H1 (cell line): ENCODE measurements at regions not wholly inside any gene's neighbourhood (a gene's known extent, or its start where the extent isn't known, plus 50 kb on each side); places are given as distances from the start of the nearest gene placed in this dataset.

Source experiments
- CTCF ChIA-PET: fragments of 300-600 bp; sonication (Branson Sonifier 250); formaldehyde crosslinking; loops from one replicate; lab custom pipeline; 2021; ENCODE audit not compliant: partially characterized antibody; lab: Charles Lee
- POLR2A ChIA-PET: fragments of 300-600 bp; sonication (Branson Sonifier 250); formaldehyde crosslinking; loops from one replicate; lab custom pipeline; 2021; ENCODE audit warnings: inconsistent platforms; ENCODE audit not compliant: partially characterized antibody; lab: Charles Lee
- DNase-seq, 2 experiments: peaks; one replicate each; pipeline versions ENCODE4 v3.0.0 to v3.0.0-alpha.2; 2010 to 2022; ENCODE audit warnings: low spot score in 2 of 2, low read depth in 1 of 2, mixed read lengths in 1 of 2
- FAIRE-seq: peaks from 2 replicates; lab custom pipeline; 2011; peaks lifted over from hg19 to GRCh38; lab: Jason Lieb, UNC
- H2AFZ ChIP-seq: 2 replicates; pipeline ENCODE4 v1.8.1; 2012; ENCODE audit warnings: low read length, inconsistent platforms
- H2AK5ac ChIP-seq: 2 replicates; pipeline ENCODE4 v1.6.1; 2013; ENCODE audit warnings: low read depth, low read length
- H2BK120ac ChIP-seq: replicated peaks from 2 replicates; pipeline ENCODE3; 2013; ENCODE audit warnings: low read depth, low read length, inconsistent platforms
- H2BK12ac ChIP-seq: 2 replicates; pipeline ENCODE4 v1.6.1; 2013; ENCODE audit warnings: low read depth, low read length
- H2BK15ac ChIP-seq: 2 replicates; pipeline ENCODE4 v1.6.1; 2013; ENCODE audit warnings: low read length
- H2BK20ac ChIP-seq: 2 replicates; pipeline ENCODE4 v1.6.1; 2013; ENCODE audit warnings: low read length
- H2BK5ac ChIP-seq: 2 replicates; pipeline ENCODE4 v1.6.1; 2013; ENCODE audit warnings: low read depth, low read length
- H3K14ac ChIP-seq: 2 replicates; pipeline ENCODE4 v1.6.1; 2013; ENCODE audit warnings: inconsistent platforms; ENCODE audit not compliant: insufficient read length
- H3K18ac ChIP-seq: 2 replicates; pipeline ENCODE4 v1.6.1; 2013; ENCODE audit warnings: low read length; ENCODE audit errors: extremely low read depth
- H3K23ac ChIP-seq: 2 replicates; pipeline ENCODE4 v1.6.1; 2013; ENCODE audit warnings: inconsistent platforms; ENCODE audit not compliant: insufficient read length
- H3K23me2 ChIP-seq: 2 replicates; pipeline ENCODE4 v1.6.1; 2013; ENCODE audit warnings: low read depth, low read length
- H3K27ac ChIP-seq: 2 replicates; pipeline ENCODE4 v1.6.1; 2011; ENCODE audit warnings: low read depth, low read length, inconsistent platforms
- H3K27me3 ChIP-seq, 4 experiments: replicated peaks in 1 of 4; 1 replicate in 1 of 4; 2 replicates in 3 of 4; pipeline versions ENCODE4 v1.6.1 to v1.8.1; 2011 to 2013; ENCODE audit warnings: low read length in 3 of 4, mild to moderate bottlenecking in 3 of 4, inconsistent platforms in 2 of 4, mixed read lengths in 2 of 4, moderate library complexity in 1 of 4; ENCODE audit not compliant: control insufficient read depth in 3 of 4, insufficient read depth in 3 of 4; ENCODE audit errors: extremely low read depth in 1 of 4
- H3K36me3 ChIP-seq, 4 experiments: 2 replicates each; pipeline versions ENCODE4 v1.6.1 to v1.8.1; 2011 to 2013; ENCODE audit warnings: mild to moderate bottlenecking in 4 of 4, low read length in 3 of 4, moderate library complexity in 2 of 4, control low read depth in 1 of 4, inconsistent platforms in 1 of 4; ENCODE audit not compliant: insufficient read depth in 4 of 4, control insufficient read depth in 2 of 4
- H3K4ac ChIP-seq: replicated peaks from 2 replicates; pipeline ENCODE3; 2013; ENCODE audit warnings: low read length, low read depth, mixed read lengths, inconsistent platforms; ENCODE audit not compliant: insufficient read length
- H3K4me1 ChIP-seq, 4 experiments: replicated peaks in 1 of 4; 1 replicate in 1 of 4; 2 replicates in 3 of 4; pipeline versions ENCODE4 v1.6.1 to v1.8.1; 2011 to 2013; ENCODE audit warnings: low read length in 3 of 4, inconsistent platforms in 2 of 4, mixed read lengths in 1 of 4; ENCODE audit not compliant: insufficient read depth in 4 of 4, control insufficient read depth in 3 of 4
- H3K4me2 ChIP-seq, 2 experiments: 2 replicates each; pipeline versions ENCODE4 v1.6.1 to v1.8.1; 2011 to 2013; ENCODE audit warnings: low read depth in 2 of 2, low read length in 2 of 2, control low read depth in 1 of 2, inconsistent platforms in 1 of 2, mild to moderate bottlenecking in 1 of 2; ENCODE audit not compliant: insufficient read depth in 1 of 2
- H3K4me3 ChIP-seq, 4 experiments: fragments of 200-600, 300-600 bp in 1 of 4; sonication (generic), shearing (Covaris generic), sonication (Bioruptor Twin) in 1 of 4; 2 replicates each; pipeline versions ENCODE4 v1.5.1 to v1.8.1; 2011 to 2016; ENCODE audit warnings: low read length in 4 of 4, low read depth in 3 of 4, control low read depth in 2 of 4, inconsistent platforms in 2 of 4, mild to moderate bottlenecking in 2 of 4, mixed read lengths in 1 of 4, moderate library complexity in 1 of 4; ENCODE audit not compliant: insufficient read depth in 2 of 4; ENCODE audit errors: extremely low read depth in 1 of 4
- H3K56ac ChIP-seq: replicated peaks from 2 replicates; pipeline ENCODE3; 2013; ENCODE audit warnings: low read depth, mild to moderate bottlenecking, mixed read lengths, low read length, inconsistent platforms; ENCODE audit not compliant: insufficient read length
- H3K79me1 ChIP-seq: 2 replicates; pipeline ENCODE4 v1.6.1; 2013; ENCODE audit warnings: low read depth, low read length, control low read depth
- H3K79me2 ChIP-seq, 2 experiments: 2 replicates each; pipeline versions ENCODE4 v1.6.1 to v1.8.1; 2012 to 2013; ENCODE audit warnings: low read length in 2 of 2, mild to moderate bottlenecking in 2 of 2, inconsistent platforms in 1 of 2; ENCODE audit not compliant: insufficient read depth in 2 of 2, control insufficient read depth in 1 of 2
- H3K9ac ChIP-seq, 4 experiments: replicated peaks in 1 of 4; 1 replicate in 1 of 4; 2 replicates in 3 of 4; pipeline versions ENCODE4 v1.6.1 to v1.8.1; 2011 to 2013; ENCODE audit warnings: low read depth in 3 of 4, low read length in 3 of 4, control low read depth in 2 of 4, mild to moderate bottlenecking in 2 of 4, moderate library complexity in 2 of 4, inconsistent platforms in 1 of 4; ENCODE audit errors: extremely low read depth in 1 of 4
- H3K9me3 ChIP-seq, 2 experiments: 2 replicates each; pipeline versions ENCODE4 v1.6.1 to v1.8.1; 2012 to 2013; ENCODE audit warnings: mild to moderate bottlenecking in 2 of 2, moderate library complexity in 2 of 2, control low read depth in 1 of 2, inconsistent platforms in 1 of 2, low read depth in 1 of 2, low read length in 1 of 2, mixed read lengths in 1 of 2; ENCODE audit not compliant: insufficient read depth in 2 of 2
- H4K20me1 ChIP-seq, 2 experiments: replicated peaks in 1 of 2; 2 replicates each; pipeline versions ENCODE3 to v1.8.1; 2011 to 2013; ENCODE audit warnings: inconsistent platforms in 2 of 2, low read length in 2 of 2, mild to moderate bottlenecking in 1 of 2; ENCODE audit not compliant: insufficient read depth in 2 of 2, control insufficient read depth in 1 of 2
- H4K5ac ChIP-seq: 2 replicates; pipeline ENCODE4 v1.6.1; 2013; ENCODE audit warnings: low read length, low read depth, mixed read lengths, inconsistent platforms; ENCODE audit not compliant: insufficient read length
- H4K8ac ChIP-seq: 2 replicates; pipeline ENCODE4 v1.8.0; 2013; ENCODE audit warnings: mild to moderate bottlenecking, moderate library complexity, low read length, inconsistent platforms; ENCODE audit not compliant: insufficient read depth; ENCODE audit errors: extremely low read depth
- H4K91ac ChIP-seq: replicated peaks from 2 replicates; pipeline ENCODE3; 2013; ENCODE audit warnings: low read length, mixed read lengths, inconsistent platforms; ENCODE audit not compliant: insufficient read length
- CTBP2 ChIP-seq: IDR thresholded peaks from 2 replicates; pipeline ENCODE4 v1.7.0; 2011; ENCODE audit warnings: borderline replicate concordance, mild to moderate bottlenecking, moderate library complexity, mixed read lengths, low read length; ENCODE audit not compliant: insufficient read depth, insufficient read length
- MAFK ChIP-seq: IDR thresholded peaks from 2 replicates; pipeline ENCODE4 v1.6.1; 2012; ENCODE audit warnings: low read depth, mild to moderate bottlenecking, improper control_type of control experiment, low read length
- RFX5 ChIP-seq: IDR thresholded peaks from 2 replicates; pipeline ENCODE4 v1.6.1; 2011; ENCODE audit warnings: low read depth, low read length, improper control_type of control experiment, borderline replicate concordance
- SUZ12 ChIP-seq: fragments of 200-600 bp; sonication (generic); IDR thresholded peaks from 2 replicates; pipeline ENCODE4 v1.6.1; 2012; ENCODE audit warnings: mild to moderate bottlenecking, inconsistent platforms, low read length, moderate library complexity, mixed read lengths
- WGBS, 2 experiments: shearing (Covaris generic) in 1 of 2; methylation state at CpG; one replicate each; pipeline versions ENCODE4 v1.1.6 to v1.1.7; 2013 to 2015; ENCODE audit warnings: low lambda C conversion rate in 2 of 2, mixed read lengths in 2 of 2, inconsistent platforms in 1 of 2, low coverage in 1 of 2, missing lambda C conversion rate in 1 of 2; ENCODE audit not compliant: insufficient replicate concordance in 2 of 2, insufficient coverage in 1 of 2, insufficient read length in 1 of 2; ENCODE audit errors: extremely low coverage in 1 of 2, missing lambda C conversion rate in 1 of 2; 5-methylcytosine and 5-hydroxymethylcytosine counted together

DNA sequence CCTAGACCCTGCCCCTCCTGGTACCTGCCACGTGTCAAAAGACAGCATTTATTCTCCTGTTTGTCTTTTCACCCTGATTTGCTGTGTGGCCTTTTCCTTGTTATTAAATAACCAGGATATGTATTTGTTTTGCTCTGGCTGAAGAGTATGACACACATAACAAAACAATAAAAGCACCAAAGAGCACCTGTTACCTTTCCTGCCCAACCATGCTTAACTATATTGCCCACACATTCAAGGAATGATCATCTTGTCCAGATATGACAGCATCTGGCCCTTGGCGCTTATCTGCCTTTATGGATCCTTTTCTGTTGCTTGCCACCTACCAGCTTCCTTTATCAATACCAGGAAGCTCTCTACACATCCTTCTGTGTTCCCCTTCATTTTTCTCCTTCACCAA lies 357.7 kb downstream of the FGFR2 start:
- H3K9me3 ChIP-seq = peaks cover 7% of the 10 kb centered on the region in 2 experiments; a peak in 3 of 4 replicates
- no peak overlapping the region for H3K27ac ChIP-seq
- no peak overlapping the region for H3K56ac ChIP-seq
- H2BK20ac ChIP-seq = no peak overlapping the region
- WGBS, 2 experiments = 85% methylated on average over 2 of the region's 2 CpGs; no CpG with 5 or more reads in 1 of the 2 experiments
- no peaks in the 10 kb centered on the region for H3K4me1 ChIP-seq
- H2AFZ ChIP-seq = no peak overlapping the region
- H3K79me2 ChIP-seq = no peaks in the 10 kb centered on the region
- H3K23ac ChIP-seq = no peak overlapping the region
- no peak overlapping the region for H4K91ac ChIP-seq
- H3K4me3 ChIP-seq = no peak overlapping the region
- FAIRE-seq = no peak
- H2BK5ac ChIP-seq = no peak overlapping the region
- no peak overlapping the region for H2BK15ac ChIP-seq
- no peak overlapping the region for H2BK120ac ChIP-seq
- no peaks in the 10 kb centered on the region for H3K79me1 ChIP-seq
- H3K23me2 ChIP-seq = no peaks in the 10 kb centered on the region
- H4K20me1 ChIP-seq = no peaks in the 10 kb centered on the region
- H3K36me3 ChIP-seq = no peaks in the 10 kb centered on the region
- no peak overlapping the region for H3K18ac ChIP-seq
- POLR2A ChIA-PET = no interaction called here
- no peak overlapping the region for H2BK12ac ChIP-seq
- CTCF ChIA-PET = interaction anchor here (0.8 to 1.4 kb wide), 2 partner anchors 17 to 82 kb away, joined by 3 read pairs; no protein-coding TSS in a partner anchor
- no peak overlapping the region for H3K4me2 ChIP-seq
- no peak overlapping the region for H2AK5ac ChIP-seq
- no peak overlapping the region for H4K8ac ChIP-seq
- TF ChIP-seq MAFK = no peak
- TF ChIP-seq RFX5 = no peak
- TF ChIP-seq CTBP2 = no peak
- TF ChIP-seq SUZ12 = no peak
- H3K4ac ChIP-seq = no peak overlapping the region
- no peak overlapping the region for H3K9ac ChIP-seq
- no peaks in the 10 kb centered on the region for H3K27me3 ChIP-seq
- no peak overlapping the region for H4K5ac ChIP-seq
- DNase-seq = no peak
- no peak overlapping the region for H3K14ac ChIP-seq
